ENCODE measurements at regions not wholly inside any gene's neighbourhood (a gene's known extent, or its start where the extent isn't known, plus 50 kb on each side); places are given as distances from the start of the nearest gene placed in this dataset.
"Not testable (repeated sequence)": the region's sequence is repeated elsewhere in the genome, so short reads cannot be mapped to it uniquely, and the experiment has no call there.

GRCh38 chr1:146411923-146412322 lies 183.1 kb upstream of the NOTCH2NLA start:
- DNase-seq (ENCODE audit: low spot score): not testable (repeated sequence)

- DNase-seq (ENCODE audit: low spot score): not testable (repeated sequence)
Measured at GRCh38 chr1:146409817-146410441, 181.1 kb upstream of the NOTCH2NLA start.

- not testable (repeated sequence) for DNase-seq (ENCODE audit: low spot score)
Measured at GRCh38 chr1:146409116-146409801, 180.4 kb upstream of the NOTCH2NLA start.

DNA sequence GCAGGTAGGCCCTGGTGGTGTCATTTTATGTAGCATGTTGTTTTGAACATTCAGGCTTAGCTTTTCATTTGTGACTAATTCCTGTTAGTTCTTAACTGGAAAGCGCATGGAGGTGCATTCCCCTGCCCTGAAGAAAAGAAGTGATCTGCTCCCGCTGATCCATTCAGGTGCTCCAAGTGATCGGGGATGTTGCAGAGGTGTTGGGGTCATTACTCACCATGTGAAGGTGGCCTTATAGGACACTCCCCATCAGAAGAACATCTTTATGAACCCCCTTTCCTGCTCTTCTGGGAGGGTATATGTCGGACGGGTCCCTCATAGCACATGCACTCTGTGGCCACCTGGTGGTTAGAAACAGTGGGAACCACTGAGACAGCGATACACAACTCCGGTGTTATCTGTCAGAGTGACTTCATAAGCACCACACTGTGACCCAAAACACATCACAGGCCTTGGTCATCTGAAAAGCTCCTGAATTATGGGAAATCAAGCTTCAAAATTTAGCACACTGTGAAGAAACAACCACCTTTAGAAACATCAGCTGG lies 172.5 kb upstream of the NOTCH2NLA start:
- DNase-seq (ENCODE audit: low spot score): not testable (repeated sequence)

- DNase-seq (ENCODE audit: low spot score): not testable (repeated sequence)
Measured at GRCh38 chr1:146400173-146401121, 171.6 kb upstream of the NOTCH2NLA start.

DNA sequence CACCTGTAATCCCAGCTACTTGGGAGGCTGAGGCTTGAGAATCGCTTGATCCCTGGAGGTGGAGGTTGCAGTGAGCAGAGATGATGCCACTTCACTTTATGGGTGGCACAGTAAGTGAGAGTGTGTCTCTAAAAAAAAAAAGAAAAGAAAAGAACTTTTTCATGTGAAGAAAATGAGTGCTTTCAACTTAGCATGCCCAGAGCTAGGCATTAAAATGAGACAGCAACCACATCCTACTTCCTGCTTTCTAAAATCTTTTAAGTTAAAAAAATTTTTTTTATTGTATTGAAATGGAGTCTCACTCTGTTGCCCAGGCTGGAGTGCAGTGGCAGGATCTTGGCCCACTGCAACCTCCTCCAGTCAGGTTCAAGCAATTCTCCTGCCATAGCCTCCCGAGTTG lies 170.4 kb upstream of the NOTCH2NLA start:
- DNase-seq (ENCODE audit: low spot score): not testable (repeated sequence)

DNA sequence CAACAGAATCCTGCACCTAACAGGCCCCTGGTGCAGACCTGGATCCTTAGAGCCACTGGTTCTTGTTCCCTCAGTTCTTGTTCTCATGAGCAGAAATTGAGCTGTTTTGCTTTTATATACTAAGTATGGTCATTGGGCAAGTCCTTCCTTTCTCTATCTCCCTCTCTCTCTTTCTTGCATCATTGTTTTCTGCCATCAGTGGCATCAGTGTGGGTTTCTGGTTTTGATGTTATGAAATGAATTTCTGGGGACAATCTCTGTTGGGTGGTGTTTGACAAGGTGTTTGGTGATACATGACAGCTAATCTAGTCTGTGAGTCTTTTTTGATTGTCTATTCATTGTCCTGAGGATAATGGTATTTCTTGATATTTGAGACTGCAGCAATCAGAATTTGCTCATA lies 168.0 kb upstream of the NOTCH2NLA start:
- not testable (repeated sequence) for DNase-seq (ENCODE audit: low spot score)

DNA sequence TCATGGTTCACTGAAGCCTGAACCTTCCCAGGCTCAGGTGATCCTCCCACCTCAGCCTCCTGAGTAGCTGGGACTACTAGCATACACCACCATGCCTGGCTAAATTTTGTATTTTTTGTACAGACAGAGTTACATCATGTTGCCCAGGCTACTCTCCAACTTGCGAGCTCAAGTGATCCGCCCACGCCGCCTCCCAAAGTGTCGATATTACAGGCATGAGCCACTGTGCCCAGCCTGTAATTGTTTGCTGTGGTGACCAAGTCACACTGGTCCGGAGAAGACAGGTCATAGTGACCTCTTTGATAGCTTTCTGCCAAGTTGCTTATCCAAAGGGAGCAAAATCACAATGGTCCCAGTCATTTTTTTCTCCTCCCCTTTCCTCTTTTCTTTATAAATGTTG lies 167.4 kb upstream of the NOTCH2NLA start:
- DNase-seq (ENCODE audit: low spot score): not testable (repeated sequence)

GRCh38 chr1:146393796-146394195 lies 165.0 kb upstream of the NOTCH2NLA start:
- DNase-seq (ENCODE audit: low spot score): not testable (repeated sequence)

- not testable (repeated sequence) for DNase-seq (ENCODE audit: low spot score)
Measured at GRCh38 chr1:146393154-146393553, 164.3 kb upstream of the NOTCH2NLA start.

- DNase-seq (ENCODE audit: low spot score): not testable (repeated sequence)
Measured at GRCh38 chr1:146389178-146389577, 160.4 kb upstream of the NOTCH2NLA start.

DNA sequence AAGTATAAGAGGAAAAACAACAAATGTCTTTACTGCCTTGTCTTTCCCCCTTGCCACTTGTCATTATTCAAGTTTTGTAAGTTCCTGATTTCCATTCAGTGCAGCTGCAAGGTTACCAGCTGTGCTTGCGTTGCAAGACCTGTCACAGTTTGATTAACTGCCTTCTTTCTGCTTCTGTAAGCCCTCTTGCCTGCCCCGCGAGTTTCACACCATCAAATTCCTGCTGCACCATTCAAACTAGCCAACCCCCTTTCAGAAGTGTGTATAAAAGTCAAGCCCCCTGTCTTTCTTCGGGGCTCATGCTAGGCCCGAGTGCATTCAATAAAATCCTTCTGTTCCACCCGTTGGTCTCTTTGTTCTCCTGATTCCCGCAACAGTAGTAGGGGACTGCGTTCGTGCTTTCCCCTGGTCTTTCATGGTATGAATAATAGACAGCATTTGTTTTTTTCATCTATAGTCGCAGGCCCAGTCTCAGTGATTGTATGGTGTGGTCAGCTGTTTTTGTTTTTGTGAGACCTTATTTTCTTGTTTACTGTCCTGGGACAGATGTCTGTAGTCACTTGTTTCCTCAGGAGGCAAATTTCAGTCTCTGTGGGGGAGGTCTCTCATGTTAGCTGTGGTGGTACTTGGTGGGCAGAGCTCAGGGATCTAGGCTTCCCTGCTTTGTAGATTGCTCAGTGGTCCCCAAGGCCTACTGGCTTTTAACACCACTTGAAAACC lies 159.1 kb upstream of the NOTCH2NLA start:
- DNase-seq (ENCODE audit: low spot score): not testable (repeated sequence)

DNA sequence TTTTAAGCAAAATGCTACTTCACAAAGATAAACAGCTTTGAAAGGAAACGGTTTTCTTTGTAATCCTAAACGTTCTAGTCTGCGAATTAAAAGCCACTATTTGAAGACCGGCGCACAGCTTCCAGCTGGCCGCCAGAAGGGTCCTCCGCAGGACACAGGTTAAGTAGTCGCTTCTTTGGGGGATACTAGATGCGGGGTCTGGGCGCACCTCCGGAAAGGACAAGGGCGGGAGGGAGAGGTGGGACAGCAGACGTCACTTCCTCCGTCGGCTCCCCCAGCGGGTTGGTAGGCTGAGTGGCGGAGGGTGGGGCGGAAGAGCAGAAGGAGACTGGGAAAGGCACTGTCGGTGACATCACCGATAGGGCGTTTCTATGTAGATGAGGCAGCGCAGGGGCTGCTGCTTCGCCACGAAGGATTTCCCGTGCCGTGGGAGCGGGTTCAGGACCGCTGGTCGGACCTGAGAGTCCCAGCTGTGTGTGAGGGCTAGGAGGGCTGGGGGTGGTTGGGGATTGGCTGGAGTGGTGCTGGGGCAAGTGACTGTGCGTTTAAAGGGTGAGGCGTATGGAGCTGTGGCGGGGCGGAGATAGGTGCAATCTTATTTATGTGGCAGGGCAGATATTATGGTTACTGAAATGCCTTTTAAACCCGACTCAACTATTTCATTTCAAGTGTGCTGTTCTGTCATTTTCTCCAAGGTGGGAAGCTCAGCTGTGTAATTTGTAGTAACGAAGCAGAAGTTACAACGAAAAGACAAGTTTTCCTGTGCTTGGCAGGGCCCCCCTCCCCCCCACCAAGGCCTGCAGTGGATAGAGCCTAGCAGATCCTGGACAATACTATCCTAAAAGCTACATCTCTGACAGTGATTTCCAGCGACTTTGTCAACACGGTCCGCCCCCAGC lies 158.3 kb upstream of the NOTCH2NLA start:
- peak; percentile 28 for DNase-seq (ENCODE audit: low spot score)

GRCh38 chr1:146381196-146381595 lies 152.4 kb upstream of the NOTCH2NLA start:
- DNase-seq (ENCODE audit: low spot score): not testable (repeated sequence)

- DNase-seq (ENCODE audit: low spot score): peak; percentile 44
Measured at GRCh38 chr1:146376708-146377496, 148.1 kb upstream of the NOTCH2NLA start.

- not testable (repeated sequence) for DNase-seq (ENCODE audit: low spot score)
Measured at GRCh38 chr1:146376309-146376707, 147.5 kb upstream of the NOTCH2NLA start.

GRCh38 chr1:146375108-146375507 lies 146.3 kb upstream of the NOTCH2NLA start:
- DNase-seq (ENCODE audit: low spot score): not testable (repeated sequence)

DNA sequence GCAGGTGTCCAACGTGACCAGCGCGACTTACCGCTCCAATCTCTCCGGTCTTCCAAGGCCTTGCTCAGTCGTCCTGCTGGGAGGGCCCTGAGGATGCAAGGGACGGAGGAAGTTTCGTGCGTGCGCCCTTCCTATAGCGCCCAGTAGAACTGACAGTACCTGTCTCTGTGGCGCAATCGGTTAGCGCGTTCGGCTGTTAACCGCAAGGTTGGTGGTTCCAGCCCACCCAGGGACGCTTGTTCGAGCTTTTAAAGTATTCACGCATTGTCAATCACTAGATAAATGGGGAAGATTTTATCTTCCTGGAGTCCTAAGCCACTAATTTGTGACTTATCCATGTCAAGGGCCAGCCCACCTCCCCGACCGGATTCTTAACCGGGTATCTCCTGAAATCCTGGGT lies 141.1 kb upstream of the NOTCH2NLA start:
- DNase-seq (ENCODE audit: low spot score): not testable (repeated sequence)

DNA sequence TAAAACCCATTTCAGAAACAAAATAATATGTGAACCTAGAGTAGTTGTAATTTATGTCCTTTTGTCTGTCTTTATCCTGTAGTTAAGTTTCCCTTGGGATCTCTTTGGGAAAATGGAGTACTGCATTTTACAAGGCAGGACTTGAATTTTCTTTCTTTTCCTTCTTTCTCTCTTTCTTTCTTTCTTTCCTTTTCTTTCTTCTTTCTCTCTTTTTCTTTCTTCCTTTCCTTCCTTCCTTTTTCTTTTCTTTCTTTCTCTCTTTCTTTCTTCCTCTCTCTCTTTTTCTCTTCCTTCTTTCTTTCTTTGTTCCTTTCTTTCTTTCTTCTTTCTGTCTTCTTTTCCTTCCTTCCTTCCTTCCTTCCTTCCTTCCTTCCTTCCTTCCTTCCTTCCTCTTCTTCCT lies 126.6 kb upstream of the NOTCH2NLA start:
- not testable (repeated sequence) for DNase-seq (ENCODE audit: low spot score)

DNA sequence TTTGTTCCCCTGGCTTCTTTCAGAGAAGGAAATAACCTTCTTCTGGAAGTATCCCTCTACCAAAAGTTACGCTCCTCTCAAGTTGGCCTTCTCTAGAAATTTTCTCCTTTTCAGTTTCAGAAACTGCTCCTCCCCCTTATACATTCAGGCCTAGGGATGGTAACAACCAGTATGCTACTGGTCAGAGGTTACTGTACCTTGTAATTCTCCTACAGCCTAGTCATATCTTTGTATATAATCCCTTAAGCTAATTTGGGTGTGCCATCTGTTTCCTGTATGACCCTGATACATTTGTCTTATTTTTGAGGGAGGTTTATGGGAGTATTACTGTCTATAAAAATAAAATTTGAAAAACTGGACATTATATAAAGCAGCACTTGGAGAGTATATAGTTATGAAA lies 98.0 kb upstream of the NOTCH2NLA start:
- DNase-seq (ENCODE audit: low spot score): not testable (repeated sequence)
